ENCODE measurements at regions not wholly inside any gene's neighbourhood (a gene's known extent, or its start where the extent isn't known, plus 50 kb on each side); places are given as distances from the start of the nearest gene placed in this dataset.
"Not testable (repeated sequence)": the region's sequence is repeated elsewhere in the genome, so short reads cannot be mapped to it uniquely, and the experiment has no call there.

DNA sequence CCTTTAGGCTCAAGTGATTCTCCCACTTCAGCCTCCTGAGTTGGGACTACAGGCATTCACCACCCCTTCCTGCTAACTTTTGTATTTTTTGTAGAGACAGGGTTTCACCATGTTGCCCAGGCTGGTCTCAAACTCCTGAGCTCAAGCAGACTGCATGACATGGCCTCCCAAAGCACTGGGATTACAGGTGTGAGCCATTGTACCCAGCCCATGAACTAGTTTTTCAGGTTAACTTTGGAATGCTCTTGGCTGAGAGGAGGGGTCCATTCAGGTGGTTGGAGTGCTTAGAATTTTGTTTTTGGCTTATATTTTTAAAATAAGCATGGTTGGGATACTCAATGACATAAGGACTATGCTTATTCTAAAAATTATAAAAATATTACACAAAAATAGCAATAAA lies 355.7 kb upstream of the MAGEB16 start:
- no peak overlapping the region for H3K4me3 ChIP-seq
- H3K4me1 ChIP-seq (ENCODE audit: insufficient read depth): no peaks in the 10 kb centered on the region
- intact Hi-C loops (cut with DNase I): no loop called here
- no peak for TF ChIP-seq EP300 (IDR thresholded peaks at IDR 0.05)
- TF ChIP-seq, protein P1, sequence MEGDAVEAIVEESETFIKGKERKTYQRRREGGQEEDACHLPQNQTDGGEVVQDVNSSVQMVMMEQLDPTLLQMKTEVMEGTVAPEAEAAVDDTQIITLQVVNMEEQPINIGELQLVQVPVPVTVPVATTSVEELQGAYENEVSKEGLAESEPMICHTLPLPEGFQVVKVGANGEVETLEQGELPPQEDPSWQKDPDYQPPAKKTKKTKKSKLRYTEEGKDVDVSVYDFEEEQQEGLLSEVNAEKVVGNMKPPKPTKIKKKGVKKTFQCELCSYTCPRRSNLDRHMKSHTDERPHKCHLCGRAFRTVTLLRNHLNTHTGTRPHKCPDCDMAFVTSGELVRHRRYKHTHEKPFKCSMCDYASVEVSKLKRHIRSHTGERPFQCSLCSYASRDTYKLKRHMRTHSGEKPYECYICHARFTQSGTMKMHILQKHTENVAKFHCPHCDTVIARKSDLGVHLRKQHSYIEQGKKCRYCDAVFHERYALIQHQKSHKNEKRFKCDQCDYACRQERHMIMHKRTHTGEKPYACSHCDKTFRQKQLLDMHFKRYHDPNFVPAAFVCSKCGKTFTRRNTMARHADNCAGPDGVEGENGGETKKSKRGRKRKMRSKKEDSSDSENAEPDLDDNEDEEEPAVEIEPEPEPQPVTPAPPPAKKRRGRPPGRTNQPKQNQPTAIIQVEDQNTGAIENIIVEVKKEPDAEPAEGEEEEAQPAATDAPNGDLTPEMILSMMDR (IDR thresholded peaks at IDR 0.05): no peak
- H3K27ac ChIP-seq: no peak overlapping the region
- no peaks in the 10 kb centered on the region for H3K9me3 ChIP-seq
- H3K36me3 ChIP-seq: no peaks in the 10 kb centered on the region
- H3K27me3 ChIP-seq: no peaks in the 10 kb centered on the region
- DNase-seq: no peak

DNA sequence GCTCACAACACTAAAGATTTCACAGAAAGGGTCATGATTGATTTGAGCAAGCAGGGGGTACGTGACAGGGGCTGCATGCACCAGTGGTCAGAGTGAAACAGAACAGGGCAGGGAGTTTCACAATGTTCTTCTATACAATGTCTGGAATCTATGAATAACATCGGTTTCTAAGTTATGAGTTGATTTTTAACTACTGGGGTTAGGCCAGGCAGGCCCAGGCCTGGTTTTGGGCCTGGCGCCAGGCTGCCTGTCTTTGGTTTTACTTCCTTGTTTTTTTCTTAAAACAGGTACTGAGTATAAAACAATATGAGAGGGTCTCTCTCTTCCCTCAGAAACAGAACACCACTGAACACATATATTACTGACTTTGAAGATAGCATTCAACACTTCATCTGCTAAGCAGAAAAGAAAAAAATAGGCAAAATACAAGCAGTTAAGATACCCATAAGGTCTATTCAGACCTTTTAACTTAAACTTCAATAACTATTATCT lies 355.0 kb upstream of the MAGEB16 start:
- 69 to 74% (median 72%) methylated on average over 3 of the region's 3 CpGs for WGBS, 3 donors
- H3K4me3 ChIP-seq; H3K9me3 ChIP-seq; intact Hi-C loops (cut with DNase I); H3K27me3 ChIP-seq; H3K27ac ChIP-seq; DNase-seq; H3K4me1 ChIP-seq (ENCODE audit: insufficient read depth); H3K36me3 ChIP-seq: not testable (repeated sequence)

DNA sequence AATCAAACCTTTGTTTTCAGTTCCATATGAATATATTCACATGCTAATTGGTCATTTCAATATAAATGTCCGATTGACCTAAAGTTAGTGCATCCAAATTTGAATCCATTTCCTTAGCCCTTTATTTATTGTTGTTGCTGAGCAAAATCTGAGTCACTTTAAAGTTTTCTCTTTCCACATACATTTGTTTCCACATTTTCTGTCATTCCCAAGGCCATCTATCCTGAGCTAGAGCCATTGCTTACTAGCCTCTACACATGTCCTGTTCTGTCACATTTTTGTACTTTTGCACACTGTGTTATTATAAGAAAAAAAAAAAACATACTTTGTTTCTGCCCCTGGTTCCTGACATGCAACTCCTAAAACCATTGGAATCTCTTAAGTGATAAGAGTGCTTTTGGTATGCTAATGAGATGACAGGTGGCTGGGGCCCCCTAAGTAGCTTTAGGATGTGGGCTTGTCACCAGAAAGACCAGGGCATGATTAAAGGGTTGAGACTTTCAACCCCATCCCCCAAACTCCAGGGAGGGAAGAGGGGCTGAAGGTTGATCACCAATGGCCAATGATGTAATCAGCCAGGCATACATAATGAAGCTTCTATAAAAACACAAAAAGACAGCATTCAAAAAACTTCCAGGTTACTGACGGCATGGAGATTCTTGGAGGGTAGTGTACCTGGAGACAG lies 353.3 kb upstream of the MAGEB16 start:
- Histone ChIP-seq H3K4me3 (no peak overlapping the region), H3K9me3 (no peaks in the 10 kb centered on the region), H3K4me1 (ENCODE audit: insufficient read depth) (no peaks in the 10 kb centered on the region), H3K27ac (no peak overlapping the region), H3K27me3 (no peaks in the 10 kb centered on the region), H3K36me3 (no peaks in the 10 kb centered on the region)
- no peak for DNase-seq
- 72 to 88% (median 81%) methylated on average over 2 of the region's 2 CpGs for WGBS, 3 donors
- intact Hi-C loops (cut with DNase I): no loop called here
- no peak for TF ChIP-seq EP300 (IDR thresholded peaks at IDR 0.05)
- TF ChIP-seq, protein P1 (IDR thresholded peaks at IDR 0.05): no peak
- TF ChIP-seq POLR2A (IDR thresholded peaks at IDR 0.05): no peak

DNA sequence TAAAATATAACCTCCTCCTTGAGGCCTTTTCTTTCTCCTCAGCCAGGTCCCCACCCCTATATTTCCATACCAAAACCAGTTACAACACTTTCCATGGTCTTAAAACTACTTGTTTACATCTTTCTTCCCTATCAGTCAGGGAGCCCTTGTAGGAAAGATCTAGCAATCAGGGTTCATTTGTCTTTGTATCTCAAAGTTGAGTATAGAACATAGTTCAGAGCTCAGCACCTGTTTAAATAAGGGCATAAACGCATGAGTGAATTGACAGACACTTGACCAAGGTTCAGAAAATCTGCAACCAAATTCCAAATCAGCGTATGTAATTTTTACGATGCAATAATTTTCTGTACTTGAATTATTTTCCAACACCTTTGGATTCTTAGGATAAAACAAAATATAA lies 352.2 kb upstream of the MAGEB16 start:
- no peak overlapping the region for H3K4me3 ChIP-seq
- no peaks in the 10 kb centered on the region for H3K36me3 ChIP-seq
- 83 to 89% (median 86%) methylated on average over 3 of the region's 3 CpGs for WGBS, 3 donors
- no peaks in the 10 kb centered on the region for H3K27me3 ChIP-seq
- H3K9me3 ChIP-seq: no peaks in the 10 kb centered on the region
- H3K4me1 ChIP-seq (ENCODE audit: insufficient read depth): no peaks in the 10 kb centered on the region
- DNase-seq: no peak
- H3K27ac ChIP-seq: no peak overlapping the region
- intact Hi-C loops (cut with DNase I): no loop called here
- TF ChIP-seq, protein P1 (IDR thresholded peaks at IDR 0.05): no peak
- TF ChIP-seq EP300 (IDR thresholded peaks at IDR 0.05) (no peak), POLR2A (IDR thresholded peaks at IDR 0.05) (no peak)

DNA sequence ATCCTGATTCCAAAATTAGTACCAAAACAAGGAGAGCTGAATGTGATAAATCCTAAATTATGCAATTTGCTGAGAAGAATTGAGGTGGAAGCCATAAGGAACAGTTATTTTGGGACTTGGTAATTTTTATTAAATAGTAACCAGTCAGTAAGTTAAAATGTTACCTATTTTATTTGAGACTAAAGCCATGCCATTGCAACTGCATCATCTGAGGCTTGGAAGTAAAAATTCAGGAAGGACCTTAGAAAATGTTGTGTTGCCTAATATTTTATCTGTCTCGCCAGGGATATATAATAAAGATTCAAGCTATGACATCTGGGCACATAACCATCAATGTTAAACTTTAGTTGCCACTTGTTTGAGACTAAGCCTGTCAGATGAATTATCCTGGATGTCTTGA lies 341.3 kb upstream of the MAGEB16 start:
- TF ChIP-seq EP300 (IDR thresholded peaks at IDR 0.05) (no peak), POLR2A (IDR thresholded peaks at IDR 0.05) (no peak)
- TF ChIP-seq, protein P1 (IDR thresholded peaks at IDR 0.05): no peak
- no peak for DNase-seq
- Histone ChIP-seq H3K36me3 (no peaks in the 10 kb centered on the region), H3K4me3 (no peak overlapping the region), H3K27me3 (no peaks in the 10 kb centered on the region), H3K4me1 (ENCODE audit: insufficient read depth) (no peaks in the 10 kb centered on the region), H3K9me3 (no peaks in the 10 kb centered on the region), H3K27ac (no peak overlapping the region)
- intact Hi-C loops (cut with DNase I): no loop called here
- WGBS, 3 donors: 67 to 71% (median 70%) methylated on average over 1 of the region's 1 CpG
